ENCODE measurements at regions not wholly inside any gene's neighbourhood (a gene's known extent, or its start where the extent isn't known, plus 50 kb on each side); places are given as distances from the start of the nearest gene placed in this dataset.

DNA sequence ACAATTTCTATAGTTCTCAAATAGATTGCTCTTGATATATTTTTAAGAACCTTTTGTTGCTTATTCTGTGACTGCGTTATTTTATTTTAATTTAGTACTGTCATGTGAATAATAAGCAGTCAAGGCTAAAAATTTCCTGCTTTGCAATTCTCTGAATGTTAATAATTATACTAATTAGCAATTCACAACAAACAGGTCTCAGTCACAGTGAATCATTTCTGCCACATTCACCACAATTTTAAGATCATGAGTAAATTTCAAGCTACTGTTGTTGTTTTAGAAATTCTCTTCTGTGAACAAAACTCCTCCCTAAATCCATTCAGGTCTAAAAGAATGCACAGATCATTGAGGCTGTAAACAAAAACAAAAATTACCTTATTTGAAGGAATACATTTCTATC, 339.6 kb upstream of the DPYD start:
- DNase-seq (ENCODE audit: insufficient read length, low spot score): no peak
- no peak for FAIRE-seq
- TF ChIP-seq, protein P1, sequence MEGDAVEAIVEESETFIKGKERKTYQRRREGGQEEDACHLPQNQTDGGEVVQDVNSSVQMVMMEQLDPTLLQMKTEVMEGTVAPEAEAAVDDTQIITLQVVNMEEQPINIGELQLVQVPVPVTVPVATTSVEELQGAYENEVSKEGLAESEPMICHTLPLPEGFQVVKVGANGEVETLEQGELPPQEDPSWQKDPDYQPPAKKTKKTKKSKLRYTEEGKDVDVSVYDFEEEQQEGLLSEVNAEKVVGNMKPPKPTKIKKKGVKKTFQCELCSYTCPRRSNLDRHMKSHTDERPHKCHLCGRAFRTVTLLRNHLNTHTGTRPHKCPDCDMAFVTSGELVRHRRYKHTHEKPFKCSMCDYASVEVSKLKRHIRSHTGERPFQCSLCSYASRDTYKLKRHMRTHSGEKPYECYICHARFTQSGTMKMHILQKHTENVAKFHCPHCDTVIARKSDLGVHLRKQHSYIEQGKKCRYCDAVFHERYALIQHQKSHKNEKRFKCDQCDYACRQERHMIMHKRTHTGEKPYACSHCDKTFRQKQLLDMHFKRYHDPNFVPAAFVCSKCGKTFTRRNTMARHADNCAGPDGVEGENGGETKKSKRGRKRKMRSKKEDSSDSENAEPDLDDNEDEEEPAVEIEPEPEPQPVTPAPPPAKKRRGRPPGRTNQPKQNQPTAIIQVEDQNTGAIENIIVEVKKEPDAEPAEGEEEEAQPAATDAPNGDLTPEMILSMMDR (IDR thresholded peaks at IDR 0.05; ENCODE audit: insufficient read depth, missing control alignments): no peak

DNA sequence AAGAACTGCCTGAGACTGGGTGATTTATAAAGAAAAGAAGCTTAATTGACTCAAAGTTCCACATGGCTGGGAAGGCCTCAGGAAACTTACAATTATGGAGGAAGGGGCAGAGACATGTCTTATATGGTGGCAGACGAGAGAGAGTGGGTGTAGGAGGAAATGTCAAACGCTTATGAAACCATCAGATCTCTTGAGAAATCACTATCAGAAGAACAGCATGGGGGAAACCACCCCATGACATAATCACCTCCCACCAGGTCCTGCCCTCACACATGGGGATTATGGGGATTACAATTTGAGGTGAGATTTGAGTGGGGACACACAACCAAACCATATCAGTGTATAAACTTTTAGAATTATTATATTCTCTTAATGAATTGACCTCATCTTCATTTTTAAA, 335.9 kb upstream of the DPYD start:
- no peak for DNase-seq (ENCODE audit: insufficient read length, low spot score)
- TF ChIP-seq, protein P1 (IDR thresholded peaks at IDR 0.05; ENCODE audit: insufficient read depth, missing control alignments): no peak
- no peak for FAIRE-seq

DNA sequence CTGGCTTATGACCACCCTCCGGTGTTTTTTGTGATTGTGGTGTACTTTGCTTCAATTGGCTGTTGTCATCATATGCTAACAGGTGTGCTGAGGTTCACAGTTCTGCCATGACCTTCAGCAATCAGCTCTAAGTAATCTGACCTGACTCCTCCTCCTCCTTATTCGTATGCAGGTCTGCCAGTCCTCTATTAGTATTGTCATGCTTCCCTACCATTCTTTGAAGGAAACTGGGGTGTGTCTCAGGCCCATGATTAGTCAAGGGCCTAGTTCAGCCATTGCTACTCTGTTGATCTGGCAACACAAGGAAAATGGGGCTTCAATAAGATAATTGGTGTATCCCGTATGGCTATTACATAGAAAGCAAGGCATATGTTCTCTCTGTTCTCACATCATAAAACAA, 332.3 kb upstream of the DPYD start:
- DNase-seq (ENCODE audit: insufficient read length, low spot score) (no peak), FAIRE-seq (no peak)
- TF ChIP-seq, protein P1 (IDR thresholded peaks at IDR 0.05; ENCODE audit: insufficient read depth, missing control alignments): no peak

DNA sequence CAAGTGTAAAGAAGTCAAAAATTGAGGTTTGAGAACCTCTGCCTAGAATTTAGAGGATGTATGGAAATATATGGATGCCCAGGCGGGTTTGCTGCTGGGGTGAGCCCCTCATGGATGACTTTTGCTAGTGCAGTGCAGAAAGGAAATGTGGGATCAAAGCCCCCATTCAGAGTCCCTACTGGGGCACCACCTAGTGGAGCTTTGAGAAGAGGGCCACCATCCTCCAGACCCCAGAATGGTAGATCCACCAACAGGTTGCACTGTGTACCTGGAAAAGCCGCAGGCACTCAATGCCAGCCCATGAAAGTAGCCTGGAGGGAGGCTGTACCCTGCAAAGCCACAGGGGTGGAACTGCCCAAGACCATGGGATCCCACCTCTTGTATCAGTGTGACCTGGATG, 330.7 kb upstream of the DPYD start:
- TF ChIP-seq, protein P1 (IDR thresholded peaks at IDR 0.05; ENCODE audit: insufficient read depth, missing control alignments): no peak
- DNase-seq (ENCODE audit: insufficient read length, low spot score) (no peak), FAIRE-seq (no peak)

DNA sequence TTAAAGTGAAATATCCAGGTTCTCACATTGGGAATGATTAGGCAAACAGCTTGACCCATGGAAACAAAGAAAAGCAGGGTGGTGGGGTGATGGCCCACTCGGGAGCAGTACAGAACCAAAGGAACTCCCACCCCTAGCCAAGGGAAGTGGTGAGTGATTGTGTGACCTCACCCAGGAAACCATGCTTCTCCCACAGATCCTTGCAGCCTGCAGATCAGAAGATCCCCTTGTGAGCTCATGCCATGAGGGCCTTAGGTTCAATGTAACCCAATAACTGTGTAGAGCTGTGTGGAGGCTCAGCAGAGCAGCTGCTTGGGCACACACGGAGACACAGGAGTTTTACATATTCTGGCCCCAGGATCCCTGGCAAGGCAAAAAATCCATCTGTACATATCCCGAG, 311.8 kb upstream of the DPYD start:
- TF ChIP-seq, protein P1 (IDR thresholded peaks at IDR 0.05; ENCODE audit: insufficient read depth, missing control alignments): no peak
- no peak for FAIRE-seq

DNA sequence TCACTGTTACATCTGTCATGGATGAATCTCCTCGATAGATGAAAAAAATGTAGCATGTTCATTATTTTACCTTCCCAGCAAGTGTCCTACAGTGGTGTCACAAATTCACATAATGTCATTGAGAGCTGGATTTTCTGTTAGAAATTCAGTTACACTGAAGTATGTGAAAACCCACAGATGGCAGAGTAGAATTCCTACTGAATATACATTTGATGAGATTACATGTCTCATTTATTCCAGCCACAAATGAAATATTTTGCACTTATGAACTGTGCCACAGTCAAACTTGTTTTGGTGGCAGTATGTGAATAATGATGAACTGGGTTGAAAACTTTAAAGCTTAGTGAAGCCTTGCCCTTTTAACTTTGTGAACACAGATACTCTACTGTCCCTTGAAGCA, 301.9 kb upstream of the DPYD start:
- DNase-seq (ENCODE audit: insufficient read length, low spot score) (no peak), FAIRE-seq (no peak)
- TF ChIP-seq, protein P1 (IDR thresholded peaks at IDR 0.05; ENCODE audit: insufficient read depth, missing control alignments): no peak

More for the DNA sequence above, 311.8 kb upstream of the DPYD start:
- DNase-seq (ENCODE audit: insufficient read length, low spot score): no peak

DNA sequence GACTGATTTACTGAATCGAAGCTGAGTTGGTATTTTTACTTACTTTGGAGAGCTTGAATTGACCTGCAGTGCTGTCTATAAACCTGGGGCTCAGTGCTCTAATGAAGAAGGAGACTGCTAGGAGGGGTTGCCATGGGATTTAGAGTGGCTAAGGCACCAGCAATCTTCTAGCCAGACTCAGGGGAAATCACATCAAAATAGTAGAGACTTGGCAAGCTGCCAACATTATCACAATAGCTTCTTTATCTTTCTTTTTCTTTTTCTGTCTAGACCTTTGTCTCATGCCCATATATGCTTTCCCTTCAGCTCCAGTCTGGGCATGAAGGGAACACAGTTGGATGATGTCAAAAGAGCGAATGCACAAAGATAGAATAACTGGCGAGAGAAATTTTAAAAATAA, 301.1 kb upstream of the DPYD start:
- TF ChIP-seq, protein P1 (IDR thresholded peaks at IDR 0.05; ENCODE audit: insufficient read depth, missing control alignments): no peak
- no peak for FAIRE-seq
- no peak for DNase-seq (ENCODE audit: insufficient read length, low spot score)
